ENCODE measurements at regions not wholly inside any gene's neighbourhood (a gene's known extent, or its start where the extent isn't known, plus 50 kb on each side); places are given as distances from the start of the nearest gene placed in this dataset.

- DNase-seq (ENCODE audit: low read depth): no peak
- H3K4me3 ChIP-seq (ENCODE audit: low read depth, low read length): no peak overlapping the region
- H3K36me3 ChIP-seq (ENCODE audit: control insufficient read depth, insufficient read depth, low read length): no peaks in the 10 kb centered on the region
- H3K27me3 ChIP-seq (ENCODE audit: control insufficient read depth, insufficient read depth, low read length): no peaks in the 10 kb centered on the region
- no peak for TF ChIP-seq CTCF (IDR thresholded peaks at IDR 0.05; ENCODE audit: insufficient read depth, low read length, poor library complexity, severe bottlenecking)
Observed at GRCh38 chr18:43869451-43870008, 592.2 kb upstream of the SYT4 start.

- DNase-seq (ENCODE audit: low read depth): no peak
- H3K4me3 ChIP-seq (ENCODE audit: low read depth, low read length): no peak overlapping the region
- no peaks in the 10 kb centered on the region for H3K36me3 ChIP-seq (ENCODE audit: control insufficient read depth, insufficient read depth, low read length)
- no peaks in the 10 kb centered on the region for H3K27me3 ChIP-seq (ENCODE audit: control insufficient read depth, insufficient read depth, low read length)
- no peak for TF ChIP-seq CTCF (IDR thresholded peaks at IDR 0.05; ENCODE audit: insufficient read depth, low read length, poor library complexity, severe bottlenecking)
Observed at GRCh38 chr18:43870626-43871025, 593.3 kb upstream of the SYT4 start.

- no peaks in the 10 kb centered on the region for H3K27me3 ChIP-seq (ENCODE audit: control insufficient read depth, insufficient read depth, low read length)
- no peaks in the 10 kb centered on the region for H3K36me3 ChIP-seq (ENCODE audit: control insufficient read depth, insufficient read depth, low read length)
- H3K4me3 ChIP-seq (ENCODE audit: low read depth, low read length): no peak overlapping the region
- no peak for TF ChIP-seq CTCF (IDR thresholded peaks at IDR 0.05; ENCODE audit: insufficient read depth, low read length, poor library complexity, severe bottlenecking)
- DNase-seq (ENCODE audit: low read depth): no peak
Observed at GRCh38 chr18:43875511-43875910, 598.2 kb upstream of the SYT4 start.

GRCh38 chr18:43876286-43876685 lies 599.0 kb upstream of the SYT4 start:
- no peak overlapping the region for H3K4me3 ChIP-seq (ENCODE audit: low read depth, low read length)
- no peaks in the 10 kb centered on the region for H3K36me3 ChIP-seq (ENCODE audit: control insufficient read depth, insufficient read depth, low read length)
- TF ChIP-seq CTCF (IDR thresholded peaks at IDR 0.05; ENCODE audit: insufficient read depth, low read length, poor library complexity, severe bottlenecking): no peak
- no peak for DNase-seq (ENCODE audit: low read depth)
- no peaks in the 10 kb centered on the region for H3K27me3 ChIP-seq (ENCODE audit: control insufficient read depth, insufficient read depth, low read length)

GRCh38 chr18:43876748-43877147 lies 599.5 kb upstream of the SYT4 start:
- DNase-seq (ENCODE audit: low read depth): no peak
- Histone ChIP-seq H3K36me3 (ENCODE audit: control insufficient read depth, insufficient read depth, low read length) (no peaks in the 10 kb centered on the region), H3K27me3 (ENCODE audit: control insufficient read depth, insufficient read depth, low read length) (no peaks in the 10 kb centered on the region), H3K4me3 (ENCODE audit: low read depth, low read length) (no peak overlapping the region)
- no peak for TF ChIP-seq CTCF (IDR thresholded peaks at IDR 0.05; ENCODE audit: insufficient read depth, low read length, poor library complexity, severe bottlenecking)

- no peak overlapping the region for H3K4me3 ChIP-seq (ENCODE audit: low read depth, low read length)
Observed at GRCh38 chr18:43877616-43878321, 600.5 kb upstream of the SYT4 start.

More at GRCh38 chr18:43877616-43878321, 600.5 kb upstream of the SYT4 start:
- DNase-seq (ENCODE audit: low read depth): no peak
- Histone ChIP-seq H3K27me3 (ENCODE audit: control insufficient read depth, insufficient read depth, low read length) (no peaks in the 10 kb centered on the region), H3K36me3 (ENCODE audit: control insufficient read depth, insufficient read depth, low read length) (no peaks in the 10 kb centered on the region)
- TF ChIP-seq CTCF (IDR thresholded peaks at IDR 0.05; ENCODE audit: insufficient read depth, low read length, poor library complexity, severe bottlenecking): no peak

Measured in kidney epithelial cell (primary cell).